ENCODE measurements at regions not wholly inside any gene's neighbourhood (a gene's known extent, or its start where the extent isn't known, plus 50 kb on each side); places are given as distances from the start of the nearest gene placed in this dataset.

GRCh38 chr5:125148076-125148475, 401.6 kb upstream of the ZNF608 start:
- no peak overlapping the region for H3K4me3 ChIP-seq (ENCODE audit: low read depth, low read length)
- DNase-seq (ENCODE audit: low read depth): no peak
- TF ChIP-seq CTCF (conservative IDR thresholded peaks at IDR 0.05; ENCODE audit: low read depth, low read length): no peak

GRCh38 chr5:125148706-125149105, 402.3 kb upstream of the ZNF608 start:
- no peak for TF ChIP-seq CTCF (conservative IDR thresholded peaks at IDR 0.05; ENCODE audit: low read depth, low read length)
- DNase-seq (ENCODE audit: low read depth): no peak
- no peak overlapping the region for H3K4me3 ChIP-seq (ENCODE audit: low read depth, low read length)

- no peak overlapping the region for H3K4me3 ChIP-seq (ENCODE audit: low read depth, low read length)
- DNase-seq (ENCODE audit: low read depth): no peak
- no peak for TF ChIP-seq CTCF (conservative IDR thresholded peaks at IDR 0.05; ENCODE audit: low read depth, low read length)
Measured at GRCh38 chr5:125149110-125149509, 402.7 kb upstream of the ZNF608 start.

- no peak overlapping the region for H3K4me3 ChIP-seq (ENCODE audit: low read depth, low read length)
- no peak for TF ChIP-seq CTCF (conservative IDR thresholded peaks at IDR 0.05; ENCODE audit: low read depth, low read length)
Measured at GRCh38 chr5:125149527-125149926, 403.1 kb upstream of the ZNF608 start.

GRCh38 chr5:125150041-125150669, 403.7 kb upstream of the ZNF608 start:
- TF ChIP-seq CTCF (conservative IDR thresholded peaks at IDR 0.05; ENCODE audit: low read depth, low read length): no peak
- no peak overlapping the region for H3K4me3 ChIP-seq (ENCODE audit: low read depth, low read length)
- no peak for DNase-seq (ENCODE audit: low read depth)

More at GRCh38 chr5:125149527-125149926, 403.1 kb upstream of the ZNF608 start:
- no peak for DNase-seq (ENCODE audit: low read depth)

GRCh38 chr5:125151150-125151900, 404.9 kb upstream of the ZNF608 start:
- no peak for DNase-seq (ENCODE audit: low read depth)
- no peak for TF ChIP-seq CTCF (conservative IDR thresholded peaks at IDR 0.05; ENCODE audit: low read depth, low read length)
- H3K4me3 ChIP-seq (ENCODE audit: low read depth, low read length): no peak overlapping the region

- DNase-seq (ENCODE audit: low read depth): no peak
- no peak for TF ChIP-seq CTCF (conservative IDR thresholded peaks at IDR 0.05; ENCODE audit: low read depth, low read length)
- no peak overlapping the region for H3K4me3 ChIP-seq (ENCODE audit: low read depth, low read length)
Measured at GRCh38 chr5:125152044-125152443, 405.6 kb upstream of the ZNF608 start.
